ENCODE measurements at regions not wholly inside any gene's neighbourhood (a gene's known extent, or its start where the extent isn't known, plus 50 kb on each side); places are given as distances from the start of the nearest gene placed in this dataset.

DNA sequence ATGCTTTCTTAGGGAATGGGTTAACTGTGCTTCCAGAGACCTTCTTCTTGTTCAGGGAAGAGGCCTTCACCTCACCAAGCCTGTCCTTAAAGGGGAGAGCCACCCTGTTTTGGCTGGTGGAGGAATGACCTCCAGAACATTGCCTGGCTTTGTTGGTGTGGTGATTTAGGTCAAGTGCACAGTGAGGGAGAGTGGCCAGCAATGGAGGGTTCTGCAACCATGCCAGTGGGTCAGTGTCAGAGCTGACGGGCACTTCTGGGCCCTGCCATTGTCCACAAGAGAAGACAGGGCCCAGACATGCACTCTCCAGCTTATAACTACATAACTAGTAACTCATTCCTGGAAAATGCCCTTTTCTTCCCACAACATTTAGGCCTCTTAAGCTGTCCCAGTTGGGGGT lies 238.5 kb upstream of the AKR1E2 start:
- peak overlapping the region; percentile 14 to 27 for H3K27ac ChIP-seq
- H3K4me1 ChIP-seq (ENCODE audit: control insufficient read depth in 1 of 2, low read depth in 2 of 2): peaks cover 3 to 13% of the 10 kb centered on the region in 2 donors
- H3K36me3 ChIP-seq: no peaks in the 10 kb centered on the region
- TF ChIP-seq, protein P1, sequence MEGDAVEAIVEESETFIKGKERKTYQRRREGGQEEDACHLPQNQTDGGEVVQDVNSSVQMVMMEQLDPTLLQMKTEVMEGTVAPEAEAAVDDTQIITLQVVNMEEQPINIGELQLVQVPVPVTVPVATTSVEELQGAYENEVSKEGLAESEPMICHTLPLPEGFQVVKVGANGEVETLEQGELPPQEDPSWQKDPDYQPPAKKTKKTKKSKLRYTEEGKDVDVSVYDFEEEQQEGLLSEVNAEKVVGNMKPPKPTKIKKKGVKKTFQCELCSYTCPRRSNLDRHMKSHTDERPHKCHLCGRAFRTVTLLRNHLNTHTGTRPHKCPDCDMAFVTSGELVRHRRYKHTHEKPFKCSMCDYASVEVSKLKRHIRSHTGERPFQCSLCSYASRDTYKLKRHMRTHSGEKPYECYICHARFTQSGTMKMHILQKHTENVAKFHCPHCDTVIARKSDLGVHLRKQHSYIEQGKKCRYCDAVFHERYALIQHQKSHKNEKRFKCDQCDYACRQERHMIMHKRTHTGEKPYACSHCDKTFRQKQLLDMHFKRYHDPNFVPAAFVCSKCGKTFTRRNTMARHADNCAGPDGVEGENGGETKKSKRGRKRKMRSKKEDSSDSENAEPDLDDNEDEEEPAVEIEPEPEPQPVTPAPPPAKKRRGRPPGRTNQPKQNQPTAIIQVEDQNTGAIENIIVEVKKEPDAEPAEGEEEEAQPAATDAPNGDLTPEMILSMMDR (IDR thresholded peaks at IDR 0.05): no peak
- ATAC-seq (ENCODE audit: insufficient number of reproducible peaks, low FRiP score, low read depth) (no peak), DNase-seq (ENCODE audit: low spot score) (no peak)
- no peak overlapping the region for H3K4me3 ChIP-seq
- H3K27me3 ChIP-seq (replicated peaks; ENCODE audit: insufficient read depth): no peaks in the 10 kb centered on the region
- H3K9me3 ChIP-seq: no peaks in the 10 kb centered on the region

DNA sequence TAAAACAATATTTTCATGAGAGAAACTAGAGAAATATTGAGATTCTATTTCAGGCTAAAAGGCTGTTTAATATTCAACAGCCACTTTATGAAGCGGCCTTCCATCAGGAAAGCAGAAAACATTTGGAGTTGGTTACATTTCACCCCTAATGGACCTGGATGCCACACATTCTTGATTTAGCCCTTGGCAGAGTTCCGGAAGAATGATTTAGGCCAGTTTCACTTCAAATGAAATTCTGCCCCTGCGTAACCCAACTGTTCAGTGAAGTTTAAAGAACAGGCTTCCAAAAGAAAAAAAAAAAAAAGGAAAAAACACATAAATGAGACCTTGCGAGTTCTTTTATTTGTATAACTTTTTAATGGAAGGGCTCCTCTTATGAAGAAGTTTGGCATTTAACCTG lies 239.2 kb upstream of the AKR1E2 start:
- H3K36me3 ChIP-seq: no peaks in the 10 kb centered on the region
- no peak for DNase-seq (ENCODE audit: low spot score)
- H3K4me1 ChIP-seq (ENCODE audit: control insufficient read depth in 1 of 2, low read depth in 2 of 2): peaks cover 3 to 13% of the 10 kb centered on the region in 2 donors
- H3K4me3 ChIP-seq: no peak overlapping the region
- TF ChIP-seq, protein P1 (IDR thresholded peaks at IDR 0.05): no peak
- H3K27ac ChIP-seq: peak overlapping the region; percentile 14 to 27
- H3K9me3 ChIP-seq: no peaks in the 10 kb centered on the region
- H3K27me3 ChIP-seq (replicated peaks; ENCODE audit: insufficient read depth): no peaks in the 10 kb centered on the region
- no peak for ATAC-seq (ENCODE audit: insufficient number of reproducible peaks, low FRiP score, low read depth)

DNA sequence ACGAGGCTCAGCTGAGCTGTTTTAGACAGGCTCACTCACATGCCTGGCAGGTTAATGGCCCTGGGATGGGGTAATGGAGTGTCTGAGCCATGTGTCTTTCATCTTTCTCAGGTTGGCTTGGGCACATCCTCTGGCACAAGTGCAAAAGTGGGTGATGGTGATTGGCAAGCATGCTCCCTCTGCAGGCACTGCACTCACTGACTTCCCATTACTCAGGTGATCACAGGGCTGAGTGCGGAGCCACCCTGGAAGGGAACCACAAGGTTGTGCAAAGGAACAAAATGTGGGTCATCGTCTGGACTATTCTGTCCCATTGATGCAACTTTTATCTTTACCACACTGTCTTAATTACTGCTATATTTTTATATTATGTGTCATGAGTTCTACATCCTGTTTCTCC lies 244.1 kb upstream of the AKR1E2 start:
- Histone ChIP-seq H3K36me3 (no peaks in the 10 kb centered on the region), H3K27me3 (replicated peaks; ENCODE audit: insufficient read depth) (no peaks in the 10 kb centered on the region), H3K27ac (no peak overlapping the region), H3K4me3 (no peak overlapping the region), H3K4me1 (ENCODE audit: control insufficient read depth in 1 of 2, low read depth in 2 of 2) (peaks cover 0 to 3% of the 10 kb centered on the region in 2 donors), H3K9me3 (no peaks in the 10 kb centered on the region)
- ATAC-seq (ENCODE audit: insufficient number of reproducible peaks, low FRiP score, low read depth) (no peak), DNase-seq (ENCODE audit: low spot score) (no peak)
- TF ChIP-seq, protein P1 (IDR thresholded peaks at IDR 0.05): no peak

DNA sequence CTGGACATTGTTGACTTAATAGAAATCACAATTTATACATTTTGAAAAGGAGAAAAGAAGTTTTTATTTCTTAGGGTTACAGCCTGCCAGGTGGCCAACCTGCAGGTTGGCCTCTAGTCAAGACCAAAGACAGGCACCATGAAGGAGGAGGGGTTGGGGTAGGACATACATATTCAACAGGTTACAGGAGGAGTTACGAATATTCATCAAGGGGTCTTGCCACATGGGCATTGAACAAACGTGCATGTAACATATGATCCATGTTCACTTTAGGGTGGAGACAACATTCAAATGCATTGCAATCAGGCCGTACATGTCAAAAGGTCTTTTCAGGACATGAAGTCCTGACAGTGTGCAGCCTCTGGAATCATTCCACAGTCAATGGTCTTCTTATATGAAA lies 246.2 kb upstream of the AKR1E2 start:
- Histone ChIP-seq H3K4me1 (ENCODE audit: control insufficient read depth in 1 of 2, low read depth in 2 of 2) (no peaks in the 10 kb centered on the region), H3K4me3 (no peak overlapping the region), H3K9me3 (no peaks in the 10 kb centered on the region), H3K27ac (no peak overlapping the region), H3K36me3 (no peaks in the 10 kb centered on the region), H3K27me3 (replicated peaks; ENCODE audit: insufficient read depth) (no peaks in the 10 kb centered on the region)
- ATAC-seq (ENCODE audit: insufficient number of reproducible peaks, low FRiP score, low read depth) (no peak), DNase-seq (ENCODE audit: low spot score) (no peak)
- TF ChIP-seq, protein P1 (IDR thresholded peaks at IDR 0.05): no peak

DNA sequence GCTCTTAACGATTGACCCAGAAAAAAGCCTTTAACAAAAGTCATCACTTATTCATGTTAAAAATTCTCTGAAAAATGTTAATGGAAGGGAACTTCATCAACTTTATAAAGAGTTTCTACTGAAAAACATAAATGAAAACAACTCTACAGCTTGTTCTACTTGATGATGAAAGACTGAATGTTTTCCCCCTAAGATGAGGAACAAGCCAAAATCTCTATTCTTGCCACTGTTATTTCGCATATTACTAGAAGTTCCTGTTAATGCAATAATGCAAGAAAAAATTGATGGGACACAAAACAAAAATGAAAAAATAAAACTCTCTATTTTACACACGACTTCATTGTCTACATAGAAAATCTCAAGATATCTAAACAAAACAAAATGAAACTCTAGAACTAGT lies 249.8 kb upstream of the AKR1E2 start:
- Histone ChIP-seq H3K9me3 (no peaks in the 10 kb centered on the region), H3K27ac (no peak overlapping the region), H3K27me3 (replicated peaks; ENCODE audit: insufficient read depth) (no peaks in the 10 kb centered on the region), H3K4me3 (no peak overlapping the region), H3K36me3 (no peaks in the 10 kb centered on the region), H3K4me1 (ENCODE audit: control insufficient read depth in 1 of 2, low read depth in 2 of 2) (no peaks in the 10 kb centered on the region)
- ATAC-seq (ENCODE audit: insufficient number of reproducible peaks, low FRiP score, low read depth) (no peak), DNase-seq (ENCODE audit: low spot score) (no peak)
- TF ChIP-seq, protein P1 (IDR thresholded peaks at IDR 0.05): no peak
